Stimulated activated naive CD4-positive, alpha-beta T cell treated with Interleukin-2 at 50 U/mL for 16 hours (primary cell): ENCODE measurements at regions not wholly inside any gene's neighbourhood (a gene's known extent, or its start where the extent isn't known, plus 50 kb on each side); places are given as distances from the start of the nearest gene placed in this dataset.

Experiments used
- DNase-seq: peaks from one replicate; lab custom pipeline; 2025; lab: John Stamatoyannopoulos, UW

DNA sequence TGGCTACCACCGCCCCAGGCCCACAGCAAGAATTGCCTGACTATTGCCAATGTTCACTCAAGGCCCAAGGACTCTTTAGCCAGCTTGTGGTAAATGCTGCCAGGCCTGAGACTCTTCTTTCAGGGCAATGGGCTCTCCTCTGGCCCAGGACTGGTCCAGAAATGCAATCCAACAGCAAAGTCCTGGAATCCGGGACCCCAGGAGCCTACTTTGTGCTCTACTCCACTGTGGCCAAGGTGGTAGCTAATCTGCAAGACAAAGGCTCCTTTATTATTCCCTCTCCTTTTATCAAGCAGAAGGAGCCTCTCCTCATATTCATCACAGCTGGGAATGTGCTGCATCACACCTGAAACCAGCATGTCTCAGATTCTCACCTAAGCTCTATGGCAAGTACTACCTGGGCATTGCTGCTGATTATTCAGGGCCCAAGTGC lies 107.6 kb upstream of the PRSS58 start:
- DNase-seq: no peak

DNA sequence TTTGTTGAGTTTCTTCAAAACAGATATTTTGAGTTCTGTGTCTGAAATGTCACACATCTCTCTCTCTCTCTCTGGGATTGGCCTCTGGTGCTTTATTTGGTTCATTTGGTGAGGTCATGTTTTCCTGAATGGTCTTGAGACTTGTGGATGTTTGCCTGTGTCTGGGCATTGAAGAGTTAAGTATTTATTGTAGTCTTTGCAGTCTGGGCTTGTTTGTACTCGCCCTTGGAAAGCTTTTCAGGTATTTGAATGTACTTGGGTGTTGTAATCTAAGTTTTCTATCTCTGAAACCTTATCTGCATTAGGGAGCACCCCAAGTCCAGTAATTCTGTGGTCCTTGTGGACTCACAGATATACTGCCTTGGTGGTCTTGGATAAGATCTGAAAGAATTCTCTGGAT lies 106.7 kb upstream of the PRSS58 start:
- DNase-seq: no peak

DNA sequence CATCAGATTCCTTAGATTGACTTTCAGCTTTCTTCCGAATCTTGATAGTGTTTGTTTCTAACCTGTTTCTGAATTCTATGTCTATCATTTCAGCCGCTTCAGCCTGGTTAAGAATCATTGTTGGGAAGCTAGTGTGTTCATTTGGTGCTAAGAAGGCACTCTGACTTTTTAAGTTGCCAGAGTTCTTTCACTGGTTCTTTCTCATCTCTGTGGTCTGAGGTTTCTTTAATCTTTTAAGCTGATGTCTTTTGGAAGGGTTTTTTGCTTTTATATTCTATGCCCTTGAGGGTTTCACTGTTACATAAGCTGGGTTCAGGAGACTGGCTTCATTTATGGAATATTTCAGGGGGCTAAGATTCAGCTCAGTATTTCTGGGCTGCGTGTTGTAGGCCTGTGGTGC lies 104.5 kb upstream of the PRSS58 start:
- DNase-seq: no peak

DNA sequence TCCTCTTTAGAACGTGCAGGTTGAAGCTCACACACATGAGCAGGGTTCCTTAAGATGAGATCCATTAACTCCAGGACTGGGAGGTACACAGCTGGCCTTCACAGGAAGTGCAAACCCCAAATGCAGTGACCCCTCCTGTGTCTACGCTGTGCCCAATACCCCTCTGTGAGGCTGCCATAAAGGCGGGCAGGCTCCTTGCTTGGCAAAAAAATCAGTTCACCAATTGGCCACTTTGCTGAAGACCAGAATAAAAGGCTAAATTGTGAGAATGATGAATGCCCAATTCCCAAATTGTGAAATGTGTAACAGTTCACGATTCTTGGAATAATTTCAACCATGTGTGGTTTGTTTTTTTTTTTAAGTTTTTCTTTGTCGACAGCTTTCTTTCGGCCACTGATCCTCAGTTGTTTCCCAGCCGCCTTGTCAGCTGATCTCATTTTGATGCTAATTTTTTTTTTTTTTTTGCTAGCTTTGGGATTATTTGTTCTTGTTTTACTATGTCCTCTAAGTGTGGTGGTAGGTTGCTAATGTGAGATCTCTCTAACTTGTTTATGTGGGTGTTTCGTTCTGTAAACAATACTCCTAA lies 101.9 kb upstream of the PRSS58 start:
- DNase-seq: no peak

DNA sequence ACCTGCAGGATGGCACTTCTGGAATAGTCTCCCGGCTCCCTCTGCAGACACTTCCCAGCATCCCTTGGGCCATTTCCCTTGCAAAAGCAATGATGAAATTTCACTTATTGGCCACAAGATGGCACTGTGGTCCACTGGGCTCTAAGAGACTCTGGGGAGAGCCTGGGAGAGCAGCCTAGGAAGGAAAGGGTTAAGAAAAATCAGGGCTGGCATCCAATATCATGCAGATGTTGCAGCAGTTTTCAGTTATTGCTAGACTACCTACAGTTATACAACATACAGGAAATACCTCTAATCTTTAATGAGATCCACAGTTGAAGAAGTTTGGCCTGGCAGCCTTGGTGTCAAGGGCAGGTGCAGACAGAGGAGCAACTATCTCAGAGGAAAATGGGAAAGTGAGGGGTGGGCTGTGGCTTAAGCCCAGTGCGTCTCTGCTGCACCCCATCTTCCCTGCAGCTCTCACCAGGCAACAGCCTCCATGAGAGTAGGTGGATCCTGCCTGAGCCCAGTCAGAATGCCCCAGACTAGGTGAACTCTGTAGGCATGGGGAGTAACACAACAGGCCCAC lies 100.2 kb upstream of the PRSS58 start:
- no peak for DNase-seq

DNA sequence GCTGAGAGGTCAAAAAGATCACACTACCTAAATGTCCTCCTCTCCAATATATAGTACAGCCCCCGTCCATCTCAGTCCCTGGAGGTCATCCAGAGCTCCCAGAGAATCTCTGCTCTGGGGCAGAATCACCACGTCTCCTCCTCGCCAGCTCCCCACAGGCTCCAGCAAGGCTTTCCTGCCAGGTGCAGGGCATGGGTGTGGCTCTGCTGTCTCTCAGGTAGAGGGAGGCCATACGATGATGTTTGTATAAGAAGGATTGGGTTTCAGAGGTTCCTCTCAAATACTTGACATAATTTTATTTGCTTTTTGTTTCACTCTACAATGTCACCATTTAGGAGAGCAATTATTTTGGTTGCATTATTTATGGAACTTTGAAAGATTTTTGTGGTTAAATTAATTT lies 98.3 kb upstream of the PRSS58 start:
- DNase-seq: no peak

- no peak for DNase-seq
These were observed 97.5 kb upstream of the PRSS58 start for GRCh38 chr7:142355328-142355727.

DNA sequence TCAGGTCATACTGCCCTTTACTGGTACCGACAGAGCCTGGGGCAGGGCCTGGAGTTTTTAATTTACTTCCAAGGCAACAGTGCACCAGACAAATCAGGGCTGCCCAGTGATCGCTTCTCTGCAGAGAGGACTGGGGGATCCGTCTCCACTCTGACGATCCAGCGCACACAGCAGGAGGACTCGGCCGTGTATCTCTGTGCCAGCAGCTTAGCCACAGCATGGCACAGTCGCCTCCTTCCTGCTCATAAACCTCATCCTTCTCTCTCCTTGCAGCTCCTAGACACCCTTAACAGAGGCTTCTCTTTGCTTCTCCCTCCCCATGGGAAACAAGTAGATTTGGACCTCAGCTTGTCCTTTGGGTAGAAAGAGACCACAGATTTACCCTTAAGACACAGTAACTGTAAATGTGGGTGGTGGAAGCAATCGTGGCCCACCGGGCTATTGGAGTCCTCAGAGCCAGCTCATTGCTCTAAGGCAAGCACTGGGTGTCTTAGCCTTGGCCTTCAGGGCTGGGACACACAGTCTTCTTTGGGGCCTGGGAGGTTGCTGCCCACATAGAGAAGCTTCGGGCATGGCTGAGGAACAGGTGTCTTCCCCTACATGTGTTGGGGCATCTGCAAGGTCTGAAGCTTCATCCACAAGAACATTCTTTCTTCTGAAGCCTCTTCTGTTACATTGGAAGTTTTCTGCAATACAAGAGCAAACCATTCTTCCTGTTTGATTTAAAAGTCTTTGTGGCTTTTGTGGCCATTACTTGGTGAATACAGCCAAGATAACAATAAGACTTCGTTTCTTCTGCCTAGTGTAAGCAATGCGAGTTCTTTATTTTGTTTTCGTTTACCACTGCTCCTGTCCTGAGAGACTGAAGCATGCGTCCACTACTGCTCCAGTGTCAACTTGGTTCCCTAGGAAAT lies 95.5 kb upstream of the PRSS58 start:
- DNase-seq: no peak

- no peak for DNase-seq
These were observed 94.7 kb upstream of the PRSS58 start for GRCh38 chr7:142352543-142352942.

DNA sequence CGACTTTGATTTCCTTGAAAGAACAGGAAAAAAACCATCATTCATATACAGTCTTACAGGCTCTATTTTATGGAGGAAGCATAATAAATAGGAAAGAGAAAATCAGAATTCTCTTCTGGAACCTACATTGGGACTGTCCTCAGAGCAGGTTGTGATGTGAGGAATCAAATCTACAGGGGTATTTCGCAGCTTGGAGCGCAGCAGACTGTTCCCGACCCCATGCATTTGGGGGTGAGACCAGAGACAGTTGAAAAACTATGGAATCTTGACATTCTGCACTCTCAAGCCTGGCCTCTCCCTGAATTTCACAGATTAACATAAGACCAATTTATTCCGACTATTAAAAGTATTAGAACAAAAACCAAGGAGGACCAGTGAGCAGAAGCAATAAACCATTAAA lies 93.3 kb upstream of the PRSS58 start:
- no peak for DNase-seq

DNA sequence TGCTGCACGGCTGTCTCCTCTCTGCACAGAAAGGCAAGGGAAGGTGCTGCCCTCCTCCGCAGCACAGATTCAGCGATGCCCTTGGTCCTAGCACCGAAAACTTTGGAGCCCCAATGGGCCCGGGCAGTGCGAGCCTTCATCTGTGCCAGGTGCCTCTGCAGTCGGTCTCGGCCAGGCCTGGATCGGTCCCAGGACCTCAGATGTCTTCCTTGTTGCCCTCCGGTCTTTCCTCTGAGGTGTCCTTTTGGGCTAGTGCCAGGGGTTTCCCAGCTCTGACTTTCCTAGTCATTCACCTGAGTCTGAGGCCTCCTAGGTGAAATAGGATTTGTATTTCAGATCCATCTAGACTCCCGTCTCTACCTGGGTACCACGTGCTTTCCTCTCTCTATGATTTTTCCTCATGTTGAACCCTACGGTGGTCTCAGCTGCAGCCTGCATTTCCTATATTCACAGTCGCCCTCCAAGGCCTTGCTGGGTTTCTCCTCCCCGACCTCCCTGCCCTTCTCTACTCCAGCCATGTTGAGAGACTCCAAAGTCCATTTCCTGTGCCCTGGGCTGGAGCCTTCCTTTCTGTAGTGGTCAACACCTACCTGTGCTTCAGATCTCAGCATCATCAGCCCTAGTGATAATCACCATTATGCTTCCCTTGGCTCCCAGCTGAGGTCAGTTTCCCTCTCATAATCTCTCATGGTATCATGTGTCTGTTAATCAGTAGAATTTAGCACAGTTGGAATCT lies 92.0 kb upstream of the PRSS58 start:
- DNase-seq: no peak

DNA sequence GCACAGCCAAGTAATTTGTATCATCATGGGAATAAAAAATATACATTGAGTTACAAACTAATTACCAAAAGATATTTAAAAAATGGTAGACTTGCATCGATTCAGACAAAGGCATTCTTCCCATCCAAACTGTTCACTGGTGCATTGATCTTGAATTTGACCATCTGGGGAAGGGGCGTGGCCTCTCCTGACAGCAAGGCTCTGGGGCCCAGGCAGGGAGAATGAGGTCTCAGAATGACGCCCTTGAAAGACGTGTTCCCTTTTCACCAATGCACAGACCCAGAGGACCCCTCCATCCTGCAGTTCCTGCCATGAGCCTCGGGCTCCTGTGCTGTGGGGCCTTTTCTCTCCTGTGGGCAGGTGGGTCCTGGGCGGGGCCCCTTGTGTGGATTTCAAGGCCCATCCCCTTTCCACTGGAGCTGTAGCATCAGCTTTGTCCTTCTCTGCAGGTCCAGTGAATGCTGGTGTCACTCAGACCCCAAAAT lies 91.1 kb upstream of the PRSS58 start:
- no peak for DNase-seq

GRCh38 chr7:142348100-142348499 lies 90.2 kb upstream of the PRSS58 start:
- DNase-seq: no peak

DNA sequence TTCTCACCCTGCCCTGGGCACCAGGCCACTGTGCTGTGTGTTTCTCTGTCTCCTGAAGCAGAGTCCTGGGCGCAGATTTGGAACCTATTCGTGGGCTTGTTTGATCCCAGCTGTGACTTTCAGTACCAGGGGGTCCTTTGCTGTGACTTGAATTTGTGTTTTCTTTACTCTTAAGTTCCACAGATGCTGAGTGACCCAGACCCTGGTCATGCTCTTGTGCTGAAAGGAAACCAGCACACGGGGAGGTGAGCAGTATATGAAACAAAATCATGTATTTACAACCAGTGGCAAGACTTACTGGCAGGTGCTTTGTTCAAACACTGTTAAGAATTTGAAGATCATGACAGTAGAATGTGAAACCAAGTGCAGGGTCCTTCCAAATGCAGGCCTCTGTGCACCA lies 89.2 kb upstream of the PRSS58 start:
- DNase-seq: no peak

- DNase-seq: no peak
These were observed 88.0 kb upstream of the PRSS58 start for GRCh38 chr7:142345811-142346210.

GRCh38 chr7:142338633-142339501 lies 81.0 kb upstream of the PRSS58 start:
- no peak for DNase-seq

DNA sequence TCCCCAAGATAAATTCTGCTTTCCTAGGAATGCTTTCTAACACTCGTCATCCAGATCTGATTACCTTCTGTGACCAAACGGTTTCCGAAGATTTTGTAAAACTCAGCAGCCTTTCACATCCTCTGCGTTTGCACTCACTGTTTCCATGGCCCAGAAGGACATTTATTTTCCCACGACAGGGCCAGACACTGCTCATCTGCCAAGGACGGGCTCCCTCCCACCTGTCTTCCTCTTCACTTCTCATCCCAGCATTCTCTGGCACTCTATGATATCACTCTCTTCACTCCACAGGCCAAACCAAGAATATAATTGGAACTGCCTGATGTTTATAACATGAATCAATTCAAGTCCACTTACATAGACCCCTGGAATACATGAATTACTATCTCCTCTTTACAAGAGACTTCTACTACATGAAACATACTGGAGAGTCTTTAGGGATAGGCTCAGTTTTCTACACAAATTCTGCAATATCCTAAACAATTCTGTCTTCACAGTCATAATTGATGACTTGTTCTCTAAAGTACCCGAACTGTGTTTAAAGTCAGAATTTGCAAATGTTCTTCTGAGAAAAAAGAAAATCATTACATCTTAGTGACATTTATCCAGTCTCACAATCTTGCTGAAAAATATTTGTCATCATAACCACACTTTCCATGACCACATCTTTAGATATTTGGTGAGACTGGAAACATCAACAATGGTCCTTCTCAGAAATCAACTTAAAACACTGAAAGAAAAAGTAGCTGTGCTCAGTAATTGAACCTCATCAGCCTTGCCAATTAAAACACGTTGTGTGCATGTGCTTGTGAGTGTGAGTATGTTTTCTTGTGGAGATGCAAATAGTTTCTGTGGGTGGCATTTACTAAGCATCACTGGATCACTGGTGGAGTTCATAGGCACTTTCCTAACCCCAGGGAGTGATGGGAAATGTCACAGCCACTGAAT lies 79.5 kb upstream of the PRSS58 start:
- no peak for DNase-seq

GRCh38 chr7:142334806-142335205 lies 76.9 kb upstream of the PRSS58 start:
- no peak for DNase-seq

- no peak for DNase-seq
These were observed 76.4 kb upstream of the PRSS58 start for GRCh38 chr7:142334236-142334635.

GRCh38 chr7:142332421-142332820 lies 74.6 kb upstream of the PRSS58 start:
- no peak for DNase-seq
